Neuronal stem cell (in vitro differentiated cells): ENCODE measurements at regions not wholly inside any gene's neighbourhood (a gene's known extent, or its start where the extent isn't known, plus 50 kb on each side); places are given as distances from the start of the nearest gene placed in this dataset.

ENCODE experiments used
- DNase-seq: peaks from one replicate; pipeline ENCODE4 v3.0.0-alpha.2; 2013; ENCODE audit warnings: low spot score
- H2AFZ ChIP-seq: one replicate; pipeline ENCODE4 v1.6.1; 2013; ENCODE audit warnings: mild to moderate bottlenecking, low read length, inconsistent platforms
- H2AK5ac ChIP-seq: 2 replicates; pipeline ENCODE4 v1.6.1; 2013; ENCODE audit warnings: low read depth, mild to moderate bottlenecking, inconsistent platforms, low read length, moderate library complexity, mixed read lengths
- H2BK120ac ChIP-seq: 2 replicates; pipeline ENCODE4 v1.6.1; 2013; ENCODE audit warnings: low read depth, mild to moderate bottlenecking, inconsistent platforms, low read length, moderate library complexity, mixed read lengths
- H2BK12ac ChIP-seq: one replicate; pipeline ENCODE4 v1.6.1; 2013; ENCODE audit warnings: low read length, inconsistent platforms
- H2BK15ac ChIP-seq: 2 replicates; pipeline ENCODE4 v1.6.1; 2013; ENCODE audit warnings: mild to moderate bottlenecking, low read length, inconsistent platforms, mixed read lengths
- H2BK5ac ChIP-seq: one replicate; pipeline ENCODE4 v1.6.1; 2013; ENCODE audit warnings: inconsistent platforms, mild to moderate bottlenecking, low read length, moderate library complexity
- H3K14ac ChIP-seq: one replicate; pipeline ENCODE4 v1.6.1; 2013; ENCODE audit warnings: low read length, inconsistent platforms
- H3K18ac ChIP-seq: 2 replicates; pipeline ENCODE4 v1.6.1; 2013; ENCODE audit warnings: low read length, inconsistent platforms
- H3K23ac ChIP-seq: 2 replicates; pipeline ENCODE4 v1.6.1; 2013; ENCODE audit warnings: low read depth, mild to moderate bottlenecking, mixed read lengths, low read length, inconsistent platforms; ENCODE audit not compliant: poor library complexity
- H3K27ac ChIP-seq: replicated peaks from 3 replicates; pipeline ENCODE4 v1.5.1; 2013; ENCODE audit warnings: low read length, inconsistent platforms
- H3K27me3 ChIP-seq, 3 experiments: 2 replicates each; pipeline ENCODE4 v1.6.1; 2013; ENCODE audit warnings: low read length in 3 of 3, mild to moderate bottlenecking in 2 of 3, inconsistent platforms in 1 of 3, low read depth in 1 of 3, mixed read lengths in 1 of 3, moderate library complexity in 1 of 3; ENCODE audit not compliant: control insufficient read depth in 3 of 3, insufficient read depth in 3 of 3
- H3K36me3 ChIP-seq, 2 donors: replicated peaks in 1 of 2; 2 replicates each; pipeline ENCODE4 v1.6.1; 2013; ENCODE audit warnings: low read length in 2 of 2; ENCODE audit not compliant: control insufficient read depth in 2 of 2, insufficient read depth in 2 of 2
- H3K4ac ChIP-seq: 2 replicates; pipeline ENCODE4 v1.6.1; 2013; ENCODE audit warnings: inconsistent platforms, mild to moderate bottlenecking, low read length, moderate library complexity
- H3K4me1 ChIP-seq, 2 donors: 1 replicate in 1 of 2; 2 replicates in 1 of 2; pipeline ENCODE4 v1.6.1; 2013; ENCODE audit warnings: low read length in 2 of 2, low read depth in 1 of 2; ENCODE audit not compliant: control insufficient read depth in 2 of 2, insufficient read depth in 1 of 2
- H3K4me2 ChIP-seq: one replicate; pipeline ENCODE4 v1.6.1; 2013; ENCODE audit warnings: mild to moderate bottlenecking, low read length, inconsistent platforms; ENCODE audit not compliant: insufficient read depth, poor library complexity, severe bottlenecking
- H3K4me3 ChIP-seq, 2 donors: 2 replicates each; pipeline ENCODE4 v1.5.1; 2013; ENCODE audit warnings: low read length in 2 of 2, mild to moderate bottlenecking in 2 of 2, inconsistent platforms in 1 of 2, moderate library complexity in 1 of 2
- H3K79me1 ChIP-seq: one replicate; pipeline ENCODE4 v1.6.1; 2013; ENCODE audit warnings: low read depth, mild to moderate bottlenecking, inconsistent platforms, low read length, moderate library complexity
- H3K9ac ChIP-seq: one replicate; pipeline ENCODE4 v1.6.1; 2013; ENCODE audit warnings: mild to moderate bottlenecking, low read depth, low read length, inconsistent platforms; ENCODE audit not compliant: poor library complexity
- H3K9me3 ChIP-seq, 2 donors: replicated peaks in 1 of 2; 2 replicates each; pipeline versions ENCODE3 to v1.6.1; 2013; ENCODE audit warnings: low read length in 2 of 2, mild to moderate bottlenecking in 2 of 2, inconsistent platforms in 1 of 2, low read depth in 1 of 2, mixed read lengths in 1 of 2, moderate library complexity in 1 of 2; ENCODE audit not compliant: control insufficient read depth in 2 of 2, insufficient read depth in 1 of 2
- H4K8ac ChIP-seq: one replicate; pipeline ENCODE4 v1.6.1; 2013; ENCODE audit warnings: low read depth, mild to moderate bottlenecking, inconsistent platforms, low read length, moderate library complexity
- H4K91ac ChIP-seq: one replicate; pipeline ENCODE4 v1.6.1; 2013; ENCODE audit warnings: low read length, low read depth, mild to moderate bottlenecking, inconsistent platforms; ENCODE audit not compliant: poor library complexity
- WGBS, 2 donors: extraction: QIAGEN DNeasy Blood & Tissue Kit; methylation state at CpG; one replicate each; pipeline ENCODE4 v1.1.7; 2013; ENCODE audit warnings: missing lambda C conversion rate in 2 of 2, mixed read lengths in 1 of 2; ENCODE audit not compliant: insufficient read length in 2 of 2, insufficient replicate concordance in 1 of 2; ENCODE audit errors: extremely low coverage in 2 of 2; 5-methylcytosine and 5-hydroxymethylcytosine counted together

DNA sequence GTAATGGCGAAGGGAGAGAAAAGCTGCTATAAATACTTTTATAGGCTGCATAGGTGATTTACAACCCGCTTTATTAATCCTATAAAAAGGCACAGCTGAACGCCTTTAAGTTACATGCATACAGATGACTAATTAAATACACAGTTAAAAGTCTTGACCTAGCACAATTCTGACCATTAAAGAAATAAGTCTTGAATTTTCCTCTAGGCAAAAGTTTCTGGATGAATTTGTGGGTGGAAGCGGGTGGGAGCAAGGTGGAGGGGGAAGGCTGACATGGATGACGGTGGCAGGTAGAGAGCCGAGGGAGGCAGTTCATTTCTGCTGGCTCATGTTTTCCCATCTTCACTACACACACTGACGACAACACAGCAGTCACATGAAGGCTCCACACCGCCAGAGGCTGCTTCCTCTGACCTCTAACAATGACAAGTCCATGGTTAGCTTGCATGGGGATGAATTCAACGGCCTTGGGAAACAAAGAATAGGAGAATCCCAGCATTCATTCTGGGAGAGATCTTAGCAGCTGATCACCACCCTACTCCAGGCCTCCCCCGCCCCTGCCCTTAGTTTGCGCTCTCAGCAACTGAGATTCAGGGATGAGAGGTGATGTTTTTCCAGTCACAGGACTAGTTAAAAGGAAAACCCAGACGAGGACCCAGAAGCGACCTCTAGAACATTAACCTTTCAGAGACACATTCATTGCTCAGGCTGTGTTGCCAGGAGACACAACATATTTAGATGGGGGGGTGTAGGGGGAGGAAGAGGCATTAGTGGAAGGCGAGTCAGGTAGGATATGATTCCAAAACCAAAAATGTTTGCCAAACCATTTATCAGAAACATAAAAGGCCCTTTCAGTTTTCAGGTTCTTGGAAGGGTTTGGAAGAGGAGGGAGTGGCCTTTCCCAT, 329.3 kb downstream of the PIK3R1 start:
- DNase-seq: no peak
- Histone ChIP-seq H3K4ac (no peak overlapping the region), H3K4me2 (no peak overlapping the region), H2BK12ac (no peak overlapping the region), H2AFZ (peak overlapping the region; percentile 72), H3K23ac (no peak overlapping the region), H3K18ac (no peak overlapping the region), H4K91ac (no peak overlapping the region), H3K4me3 (no peak overlapping the region), H3K79me1 (no peaks in the 10 kb centered on the region), H3K36me3 (no peaks in the 10 kb centered on the region), H2BK15ac (no peak overlapping the region), H3K9me3 (no peaks in the 10 kb centered on the region), H3K27me3 (peaks cover 0 to 2% (median 0%) of the 10 kb centered on the region in 3 experiments), H3K4me1 (peaks cover 1 to 19% of the 10 kb centered on the region in 2 donors), H4K8ac (no peak overlapping the region), H3K14ac (no peak overlapping the region), H3K9ac (no peak overlapping the region), H3K27ac (no peak overlapping the region), H2BK5ac (no peak overlapping the region), H2AK5ac (no peak overlapping the region), H2BK120ac (no peak overlapping the region)
- WGBS, 2 donors: no CpG with 5 or more reads among the region's 14 CpGs

GRCh38 chr5:68545636-68546295, 330.2 kb downstream of the PIK3R1 start:
- no peaks in the 10 kb centered on the region for H3K79me1 ChIP-seq
- no peak overlapping the region for H3K23ac ChIP-seq
- H3K4me2 ChIP-seq: no peak overlapping the region
- no peak overlapping the region for H2AK5ac ChIP-seq
- no peak for DNase-seq
- H4K8ac ChIP-seq: no peak overlapping the region
- WGBS, 2 donors: no CpG with 5 or more reads among the region's 7 CpGs
- no peak overlapping the region for H2BK120ac ChIP-seq
- H2BK5ac ChIP-seq: no peak overlapping the region
- peaks cover 0 to 2% (median 0%) of the 10 kb centered on the region in 3 experiments for H3K27me3 ChIP-seq
- no peak overlapping the region for H3K4me3 ChIP-seq
- H3K27ac ChIP-seq: no peak overlapping the region
- H3K4me1 ChIP-seq: peaks cover 1 to 19% of the 10 kb centered on the region in 2 donors
- peak overlapping the region; percentile 41 for H2AFZ ChIP-seq
- H3K18ac ChIP-seq: no peak overlapping the region
- H3K14ac ChIP-seq: no peak overlapping the region
- H4K91ac ChIP-seq: no peak overlapping the region
- no peak overlapping the region for H2BK15ac ChIP-seq
- H3K9ac ChIP-seq: no peak overlapping the region
- H2BK12ac ChIP-seq: no peak overlapping the region
- H3K4ac ChIP-seq: no peak overlapping the region
- H3K36me3 ChIP-seq: no peaks in the 10 kb centered on the region
- H3K9me3 ChIP-seq: no peaks in the 10 kb centered on the region

- Histone ChIP-seq H2AK5ac (no peak overlapping the region), H4K8ac (no peak overlapping the region), H2BK12ac (no peak overlapping the region), H3K79me1 (no peaks in the 10 kb centered on the region), H2BK5ac (no peak overlapping the region), H3K4me2 (no peak overlapping the region), H3K4me3 (no peak overlapping the region), H3K9ac (no peak overlapping the region), H4K91ac (no peak overlapping the region), H3K9me3 (no peaks in the 10 kb centered on the region), H2BK120ac (no peak overlapping the region), H2BK15ac (no peak overlapping the region), H3K14ac (no peak overlapping the region), H2AFZ (no peak overlapping the region), H3K36me3 (no peaks in the 10 kb centered on the region), H3K18ac (no peak overlapping the region), H3K23ac (no peak overlapping the region), H3K27me3 (peaks cover 0 to 2% (median 0%) of the 10 kb centered on the region in 3 experiments), H3K4me1 (peaks cover 0 to 19% of the 10 kb centered on the region in 2 donors), H3K4ac (no peak overlapping the region), H3K27ac (no peak overlapping the region)
- WGBS, 2 donors: no CpG with 5 or more reads among the region's 3 CpGs
- DNase-seq: no peak
Observed at GRCh38 chr5:68547056-68547455, 331.5 kb downstream of the PIK3R1 start.

GRCh38 chr5:68547622-68548021, 332.1 kb downstream of the PIK3R1 start:
- Histone ChIP-seq H4K91ac (no peak overlapping the region), H3K27ac (no peak overlapping the region), H3K4me1 (peaks cover 0 to 19% of the 10 kb centered on the region in 2 donors), H2AK5ac (no peak overlapping the region), H3K79me1 (no peaks in the 10 kb centered on the region), H2BK15ac (no peak overlapping the region), H2BK5ac (no peak overlapping the region), H3K4me3 (no peak overlapping the region), H3K9me3 (no peaks in the 10 kb centered on the region), H3K4me2 (no peak overlapping the region), H3K36me3 (no peaks in the 10 kb centered on the region), H3K23ac (no peak overlapping the region), H3K27me3 (peaks cover 0 to 2% (median 0%) of the 10 kb centered on the region in 3 experiments), H3K4ac (no peak overlapping the region), H3K18ac (no peak overlapping the region), H4K8ac (no peak overlapping the region), H2BK120ac (no peak overlapping the region), H2AFZ (no peak overlapping the region), H3K14ac (no peak overlapping the region), H2BK12ac (no peak overlapping the region), H3K9ac (no peak overlapping the region)
- DNase-seq: no peak
